ENCODE measurements at regions not wholly inside any gene's neighbourhood (a gene's known extent, or its start where the extent isn't known, plus 50 kb on each side); places are given as distances from the start of the nearest gene placed in this dataset.

DNA sequence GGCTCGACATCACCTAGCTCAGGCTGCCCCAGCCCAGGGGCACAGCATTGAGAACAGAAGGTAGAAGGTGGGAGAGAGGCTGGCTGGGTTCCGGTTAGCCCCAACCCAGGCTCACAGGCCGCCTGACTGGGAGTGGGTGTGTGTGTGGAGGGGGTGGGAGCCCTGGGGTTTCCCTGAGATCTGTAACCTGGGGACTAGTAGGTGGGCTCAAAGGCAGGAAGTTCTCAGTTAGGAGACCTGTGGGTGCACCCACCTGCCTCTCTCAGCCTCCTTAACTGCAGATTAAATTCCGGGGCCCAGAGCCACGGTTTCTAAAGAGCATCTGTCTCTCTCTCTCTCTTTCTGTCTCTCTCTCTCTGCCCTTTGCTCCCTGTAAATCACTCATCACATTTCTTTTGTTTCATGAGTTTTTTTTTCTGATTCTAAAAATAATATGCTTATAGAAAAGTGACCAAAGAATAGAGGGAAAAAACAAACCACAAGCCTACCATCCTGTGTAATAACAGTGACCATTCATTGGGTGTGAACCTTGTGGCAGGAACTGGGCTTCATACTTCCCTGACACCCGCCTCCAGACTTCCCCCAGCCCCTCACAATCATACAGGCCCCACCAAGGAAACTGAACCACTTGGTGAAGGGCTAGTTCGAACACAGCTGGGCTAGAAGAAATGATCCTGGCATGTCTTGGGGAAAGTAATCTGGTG lies 83.4 kb upstream of the SMNDC1 start (continued):
- TF ChIP-seq, protein P1, sequence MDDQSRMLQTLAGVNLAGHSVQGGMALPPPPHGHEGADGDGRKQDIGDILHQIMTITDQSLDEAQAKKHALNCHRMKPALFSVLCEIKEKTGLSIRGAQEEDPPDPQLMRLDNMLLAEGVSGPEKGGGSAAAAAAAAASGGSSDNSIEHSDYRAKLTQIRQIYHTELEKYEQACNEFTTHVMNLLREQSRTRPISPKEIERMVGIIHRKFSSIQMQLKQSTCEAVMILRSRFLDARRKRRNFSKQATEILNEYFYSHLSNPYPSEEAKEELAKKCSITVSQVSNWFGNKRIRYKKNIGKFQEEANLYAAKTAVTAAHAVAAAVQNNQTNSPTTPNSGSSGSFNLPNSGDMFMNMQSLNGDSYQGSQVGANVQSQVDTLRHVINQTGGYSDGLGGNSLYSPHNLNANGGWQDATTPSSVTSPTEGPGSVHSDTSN (IDR thresholded peaks at IDR 0.05; ENCODE audit: insufficient replicate concordance, low read depth, low read length) = no peak
- no peak for TF ChIP-seq NR2C2 (IDR thresholded peaks at IDR 0.05; ENCODE audit: borderline replicate concordance, control insufficient read depth, insufficient read length, low read depth)
- TF ChIP-seq SPI1 (IDR thresholded peaks at IDR 0.05; ENCODE audit: borderline replicate concordance, insufficient read depth, low read depth, low read length) = peak; percentile 50; the same call in 1 of the 2 replicates
- peak; percentile 11; the same call in 1 of the 2 replicates for TF ChIP-seq HDGF (IDR thresholded peaks at IDR 0.05)
- no peak for TF ChIP-seq E2F4 (IDR thresholded peaks at IDR 0.05; ENCODE audit: low read depth, low read length)
- peak; percentile 77; the same call in 1 of the 2 replicates for TF ChIP-seq CHD2 (IDR thresholded peaks at IDR 0.05; ENCODE audit: borderline replicate concordance, low read depth, low read length)
- peak; percentile 79 for TF ChIP-seq TCF12 (IDR thresholded peaks at IDR 0.05; ENCODE audit: low read depth, low read length)
- peak; percentile 27; the same call in 1 of the 2 replicates for TF ChIP-seq ZNF592 (IDR thresholded peaks at IDR 0.05)
- no peak for TF ChIP-seq CEBPZ (IDR thresholded peaks at IDR 0.05; ENCODE audit: low read depth, low read length)
- TF ChIP-seq NFYB (IDR thresholded peaks at IDR 0.05; ENCODE audit: insufficient read depth, low read depth, low read length) = no peak
- TF ChIP-seq, protein P2, sequence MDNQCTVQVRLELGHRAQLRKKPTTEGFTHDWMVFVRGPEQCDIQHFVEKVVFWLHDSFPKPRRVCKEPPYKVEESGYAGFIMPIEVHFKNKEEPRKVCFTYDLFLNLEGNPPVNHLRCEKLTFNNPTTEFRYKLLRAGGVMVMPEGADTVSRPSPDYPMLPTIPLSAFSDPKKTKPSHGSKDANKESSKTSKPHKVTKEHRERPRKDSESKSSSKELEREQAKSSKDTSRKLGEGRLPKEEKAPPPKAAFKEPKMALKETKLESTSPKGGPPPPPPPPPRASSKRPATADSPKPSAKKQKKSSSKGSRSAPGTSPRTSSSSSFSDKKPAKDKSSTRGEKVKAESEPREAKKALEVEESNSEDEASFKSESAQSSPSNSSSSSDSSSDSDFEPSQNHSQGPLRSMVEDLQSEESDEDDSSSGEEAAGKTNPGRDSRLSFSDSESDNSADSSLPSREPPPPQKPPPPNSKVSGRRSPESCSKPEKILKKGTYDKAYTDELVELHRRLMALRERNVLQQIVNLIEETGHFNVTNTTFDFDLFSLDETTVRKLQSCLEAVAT (IDR thresholded peaks at IDR 0.05) = peak; percentile 73; the same call in 1 of the 2 replicates
- TF ChIP-seq IRF3 (IDR thresholded peaks at IDR 0.05) = no peak
- no peak for TF ChIP-seq RFX5 (IDR thresholded peaks at IDR 0.05; ENCODE audit: low read depth, low read length)
- TF ChIP-seq SRF (IDR thresholded peaks at IDR 0.05; ENCODE audit: low read depth in 2 of 2, low read length in 2 of 2) = 0 out of 4 replicates have a peak, but pooled peaks of 1 of the 2 experiments have one; percentile 1
- peak; percentile 22; the same call in 1 of the 2 replicates for TF ChIP-seq RAD21 (IDR thresholded peaks at IDR 0.05; ENCODE audit: insufficient read depth, low read depth, low read length)
- TF ChIP-seq PML (IDR thresholded peaks at IDR 0.05; ENCODE audit: low read length) = peak; percentile 50; the same call in 1 of the 2 replicates
